Uterus (tissue), 3 donors: ENCODE measurements at regions not wholly inside any gene's neighbourhood (a gene's known extent, or its start where the extent isn't known, plus 50 kb on each side); places are given as distances from the start of the nearest gene placed in this dataset.

Experiments
- DNase-seq, 2 donors: peaks; one replicate each; pipeline ENCODE4 v3.0.0-alpha.2; 2019 to 2020
- H3K27ac ChIP-seq, 2 donors: fragments of 200-600 bp; sonication (generic); 1 replicate in 1 of 2; 2 replicates in 1 of 2; pipeline ENCODE4 v1.5.1; 2016 to 2018
- H3K27me3 ChIP-seq, 2 donors: fragments of 200-600 bp; sonication (generic); one replicate each; pipeline ENCODE4 v1.5.1; 2018 to 2019; ENCODE audit warnings: control low read depth in 1 of 2
- H3K36me3 ChIP-seq, 2 donors: fragments of 200-600 bp; sonication (generic); one replicate each; pipeline ENCODE4 v1.5.1; 2019; ENCODE audit warnings: control low read depth in 1 of 2
- H3K4me1 ChIP-seq, 2 donors: fragments of 200-600 bp; sonication (generic); one replicate each; pipeline ENCODE4 v1.5.1; 2018 to 2019; ENCODE audit warnings: control low read depth in 1 of 2
- H3K4me3 ChIP-seq, 2 donors: fragments of 200-600 bp; sonication (generic); 1 replicate in 1 of 2; 2 replicates in 1 of 2; pipeline ENCODE4 v1.5.1; 2018 to 2019; ENCODE audit warnings: mild to moderate bottlenecking in 1 of 2
- H3K9me3 ChIP-seq, 2 donors: fragments of 200-600 bp; sonication (generic); one replicate each; pipeline ENCODE4 v1.5.1; 2019; ENCODE audit warnings: control low read depth in 1 of 2
- POLR2A ChIP-seq, 2 donors: fragments of 450-650 bp; IDR thresholded peaks; one replicate each; pipeline ENCODE4 v1.6.1; 2016; ENCODE audit warnings: antibody characterized with exemption in 2 of 2, mild to moderate bottlenecking in 1 of 2, moderate library complexity in 1 of 2
- intact Hi-C: fragments of 100-400 bp; cut with DNase I; formaldehyde crosslinking; loops from one replicate; pipeline ENCODE4 v1.15.1; 2023; ENCODE audit warnings: low total_unique reads
- TF ChIP-seq, protein P1 (sequence below), 4 experiments: fragments of 200-600 bp in 2 of 4; fragments of 450-650 bp in 2 of 4; sonication (generic) in 2 of 4; IDR thresholded peaks; one replicate each; pipeline ENCODE4 v1.5.1; 2016 to 2019; ENCODE audit warnings: antibody characterized with exemption in 4 of 4, mild to moderate bottlenecking in 2 of 4, moderate library complexity in 1 of 4
- donor health status: DM: yes; HTN: yes; CAD: no.

DNA sequence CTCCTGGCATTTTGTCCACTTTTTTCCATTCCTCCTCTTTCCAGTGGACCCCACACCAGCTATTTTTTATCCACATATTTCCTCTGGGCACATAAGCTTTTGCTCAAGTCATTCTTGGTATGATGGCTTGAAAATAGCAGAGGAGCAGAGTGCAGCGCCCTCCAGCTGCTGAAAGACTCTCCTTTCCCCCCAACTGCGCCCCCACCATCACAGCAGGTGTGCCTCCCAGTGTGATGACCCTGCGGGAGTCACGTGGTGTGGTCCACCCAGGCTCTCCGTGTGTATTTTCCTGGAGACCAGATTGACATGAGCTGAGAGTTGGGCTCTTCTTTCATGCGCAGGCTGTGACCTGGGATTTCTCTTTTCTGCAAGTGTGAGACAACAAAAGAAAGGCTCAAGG is 1241.6 kb downstream of the TBC1D22A start:
- Histone ChIP-seq H3K27me3 (no peaks in the 10 kb centered on the region), H3K9me3 (no peaks in the 10 kb centered on the region), H3K4me3 (no peak overlapping the region), H3K36me3 (no peaks in the 10 kb centered on the region), H3K27ac (no peak overlapping the region), H3K4me1 (no peaks in the 10 kb centered on the region)
- TF ChIP-seq, protein P1, sequence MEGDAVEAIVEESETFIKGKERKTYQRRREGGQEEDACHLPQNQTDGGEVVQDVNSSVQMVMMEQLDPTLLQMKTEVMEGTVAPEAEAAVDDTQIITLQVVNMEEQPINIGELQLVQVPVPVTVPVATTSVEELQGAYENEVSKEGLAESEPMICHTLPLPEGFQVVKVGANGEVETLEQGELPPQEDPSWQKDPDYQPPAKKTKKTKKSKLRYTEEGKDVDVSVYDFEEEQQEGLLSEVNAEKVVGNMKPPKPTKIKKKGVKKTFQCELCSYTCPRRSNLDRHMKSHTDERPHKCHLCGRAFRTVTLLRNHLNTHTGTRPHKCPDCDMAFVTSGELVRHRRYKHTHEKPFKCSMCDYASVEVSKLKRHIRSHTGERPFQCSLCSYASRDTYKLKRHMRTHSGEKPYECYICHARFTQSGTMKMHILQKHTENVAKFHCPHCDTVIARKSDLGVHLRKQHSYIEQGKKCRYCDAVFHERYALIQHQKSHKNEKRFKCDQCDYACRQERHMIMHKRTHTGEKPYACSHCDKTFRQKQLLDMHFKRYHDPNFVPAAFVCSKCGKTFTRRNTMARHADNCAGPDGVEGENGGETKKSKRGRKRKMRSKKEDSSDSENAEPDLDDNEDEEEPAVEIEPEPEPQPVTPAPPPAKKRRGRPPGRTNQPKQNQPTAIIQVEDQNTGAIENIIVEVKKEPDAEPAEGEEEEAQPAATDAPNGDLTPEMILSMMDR (IDR thresholded peaks at IDR 0.05), result no peak
- no peak for TF ChIP-seq POLR2A (IDR thresholded peaks at IDR 0.05)
- no peak for DNase-seq
- intact Hi-C loops, result no loop called here

DNA sequence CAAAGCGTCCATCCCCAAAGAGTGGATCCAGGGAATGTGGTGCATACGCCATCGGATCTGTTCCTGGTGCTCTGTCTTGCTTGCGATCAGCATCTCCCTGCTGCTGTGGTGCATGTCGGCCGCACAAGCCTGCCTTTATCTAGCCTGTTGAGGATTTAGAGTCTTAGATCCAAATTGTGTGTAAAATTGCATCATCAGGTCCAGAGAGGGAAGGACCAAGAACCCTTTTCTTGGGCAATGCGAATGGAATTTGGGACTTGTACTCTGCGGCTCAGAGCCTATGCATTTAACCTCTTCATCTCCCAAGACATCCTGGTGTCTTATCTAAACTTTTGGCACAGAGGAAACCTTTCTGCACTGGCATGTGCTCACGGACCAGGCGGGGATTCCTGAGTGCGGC is 1238.7 kb downstream of the TBC1D22A start:
- Histone ChIP-seq H3K27ac (no peak overlapping the region), H3K9me3 (no peaks in the 10 kb centered on the region), H3K36me3 (no peaks in the 10 kb centered on the region), H3K4me1 (no peaks in the 10 kb centered on the region), H3K4me3 (no peak overlapping the region), H3K27me3 (no peaks in the 10 kb centered on the region)
- intact Hi-C loops, result no loop called here
- TF ChIP-seq, protein P1 (IDR thresholded peaks at IDR 0.05), result no peak
- DNase-seq, result no peak

DNA sequence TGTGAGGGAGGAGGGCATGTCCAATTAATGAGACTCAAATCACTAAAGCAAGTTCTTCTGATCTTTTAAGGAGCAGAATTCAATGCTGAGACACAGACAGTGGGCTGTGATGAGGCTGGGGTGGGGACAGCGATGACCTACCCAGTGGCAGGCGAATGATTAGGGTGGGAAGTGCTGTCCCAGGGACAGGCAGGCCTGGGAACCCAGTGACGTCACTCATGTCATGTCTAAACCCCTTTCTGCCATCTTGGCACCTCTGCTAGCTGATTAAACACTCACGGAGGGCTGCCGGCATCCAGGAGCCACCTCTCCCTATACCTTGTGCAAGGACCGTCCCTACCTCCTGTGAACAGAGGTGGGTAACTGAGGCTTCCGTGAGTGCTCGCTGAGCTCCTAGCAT is 1235.2 kb downstream of the TBC1D22A start:
- TF ChIP-seq, protein P1 (IDR thresholded peaks at IDR 0.05), result no peak
- no peak for TF ChIP-seq POLR2A (IDR thresholded peaks at IDR 0.05)
- Histone ChIP-seq H3K36me3 (no peaks in the 10 kb centered on the region), H3K27ac (no peak overlapping the region), H3K4me1 (no peaks in the 10 kb centered on the region), H3K27me3 (no peaks in the 10 kb centered on the region), H3K4me3 (no peak overlapping the region), H3K9me3 (no peaks in the 10 kb centered on the region)
- intact Hi-C loops, result no loop called here
- no peak for DNase-seq

DNA sequence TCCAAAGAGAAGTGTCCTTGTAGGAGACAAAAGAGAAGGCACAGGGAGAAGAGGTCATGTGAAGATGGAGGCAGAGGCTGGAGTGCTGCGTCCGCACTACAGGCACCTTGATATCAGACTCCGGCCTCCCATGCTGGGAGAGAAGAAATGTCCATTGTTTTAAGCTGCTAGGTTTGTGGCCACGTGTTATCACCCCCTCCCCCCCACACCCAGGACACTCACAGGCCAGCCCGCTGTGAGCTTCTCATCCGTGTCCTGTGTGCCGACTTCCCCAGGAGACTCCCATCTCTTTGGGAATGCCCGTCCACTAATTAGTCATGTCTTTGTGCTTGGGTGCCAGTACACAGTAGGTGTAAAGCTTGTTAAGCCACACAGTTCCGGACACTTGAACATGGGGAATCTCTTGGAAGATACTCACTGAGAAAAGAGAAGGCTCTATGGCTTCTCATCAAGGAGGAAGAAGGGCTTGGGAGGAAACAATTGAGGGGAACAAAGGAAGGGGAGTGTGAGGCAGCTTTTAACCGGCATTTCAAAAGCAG is 1234.7 kb downstream of the TBC1D22A start:
- no peak overlapping the region for H3K27ac ChIP-seq
- TF ChIP-seq, protein P1 (IDR thresholded peaks at IDR 0.05), result no peak
- TF ChIP-seq POLR2A (IDR thresholded peaks at IDR 0.05), result no peak
- H3K4me3 ChIP-seq, result no peak overlapping the region
- no peak for DNase-seq
- no peaks in the 10 kb centered on the region for H3K9me3 ChIP-seq
- intact Hi-C loops, result no loop called here
- H3K4me1 ChIP-seq, result no peaks in the 10 kb centered on the region
- H3K36me3 ChIP-seq, result no peaks in the 10 kb centered on the region
- no peaks in the 10 kb centered on the region for H3K27me3 ChIP-seq

DNA sequence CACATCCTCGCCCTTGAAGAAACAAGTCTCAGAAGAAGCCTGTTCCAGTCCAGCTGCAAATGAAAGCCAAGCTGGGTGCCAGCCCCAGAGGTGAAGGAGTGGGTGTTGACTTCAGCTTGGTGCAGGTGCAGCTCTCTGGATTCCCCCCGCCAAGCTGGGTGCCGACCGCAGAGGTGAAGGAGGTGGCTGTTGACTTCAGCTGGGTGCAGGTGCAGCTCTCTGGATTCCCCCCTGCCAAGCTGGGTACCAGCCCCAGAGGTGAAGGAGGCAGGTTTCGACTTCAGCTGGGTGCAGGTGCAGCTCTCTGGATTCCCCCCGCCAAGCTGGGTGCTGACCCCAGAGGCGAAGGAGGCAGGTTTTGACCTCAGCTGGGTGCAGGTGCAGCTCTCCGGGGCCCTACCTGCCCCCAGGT is 1234.0 kb downstream of the TBC1D22A start:
- DNase-seq, result no peak
- intact Hi-C loops, result no loop called here
- Histone ChIP-seq H3K27ac (no peak overlapping the region), H3K4me3 (no peak overlapping the region), H3K9me3 (no peaks in the 10 kb centered on the region), H3K4me1 (no peaks in the 10 kb centered on the region), H3K36me3 (no peaks in the 10 kb centered on the region), H3K27me3 (no peaks in the 10 kb centered on the region)
- TF ChIP-seq POLR2A (IDR thresholded peaks at IDR 0.05), result no peak
- TF ChIP-seq, protein P1 (IDR thresholded peaks at IDR 0.05), result no peak
